GM19023 (cell line): ENCODE measurements at regions not wholly inside any gene's neighbourhood (a gene's known extent, or its start where the extent isn't known, plus 50 kb on each side); places are given as distances from the start of the nearest gene placed in this dataset.
"Not testable (repeated sequence)": the region's sequence is repeated elsewhere in the genome, so short reads cannot be mapped to it uniquely, and the experiment has no call there.

Source experiments
- ATAC-seq: cut with Tn5 transposase; IDR thresholded peaks from one replicate; pipeline ENCODE4 v1.9.1; 2021; ENCODE audit warnings: mild to moderate bottlenecking, moderate library complexity; ENCODE audit not compliant: unreplicated experiment

DNA sequence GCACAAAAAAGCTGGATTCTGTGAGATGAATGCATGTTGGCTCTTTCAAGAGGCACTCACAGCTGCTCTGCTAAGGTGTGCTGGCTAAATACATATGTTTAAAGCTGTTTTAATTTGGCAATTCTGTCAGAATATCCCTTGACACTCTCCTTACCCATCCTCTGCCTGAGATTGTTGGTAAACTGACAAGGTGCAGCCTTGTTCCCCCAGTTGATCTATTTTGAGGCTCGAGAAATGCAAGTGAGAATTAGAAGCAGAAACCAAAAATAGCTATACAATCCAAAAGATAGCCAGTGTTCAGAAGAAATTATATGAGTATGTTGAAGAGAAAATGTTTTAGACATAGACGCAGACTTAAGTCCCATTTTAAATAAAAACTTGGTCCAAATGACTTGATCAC is 971.7 kb upstream of the GYPC start:
- no peak for ATAC-seq

DNA sequence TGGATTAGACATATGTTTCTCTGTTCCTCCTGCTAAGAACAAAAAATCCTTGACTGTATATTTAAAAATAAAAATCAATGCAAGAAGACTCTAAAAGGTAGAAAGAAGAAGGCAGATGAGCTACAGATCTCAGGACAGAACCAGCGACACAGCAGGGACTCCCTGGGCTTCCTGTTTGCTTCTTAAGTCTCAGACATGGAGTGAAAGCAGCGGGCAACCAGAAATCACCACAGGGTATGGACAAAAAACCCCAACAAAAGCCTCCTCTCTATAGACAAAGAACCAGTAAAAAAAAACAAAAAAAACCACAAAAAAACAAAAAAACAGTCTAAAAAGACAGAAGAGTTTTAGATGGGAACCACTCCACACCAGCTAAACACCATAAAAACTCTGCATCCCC is 971.0 kb upstream of the GYPC start:
- ATAC-seq = no peak

GRCh38 chr2:125696560-125696959 is 959.4 kb upstream of the GYPC start:
- no peak for ATAC-seq

- ATAC-seq = no peak
Observed at GRCh38 chr2:125698280-125698679, 957.7 kb upstream of the GYPC start.

GRCh38 chr2:125701070-125701469 is 954.9 kb upstream of the GYPC start:
- ATAC-seq = no peak

- no peak for ATAC-seq
Observed at GRCh38 chr2:125707611-125708010, 948.3 kb upstream of the GYPC start.

DNA sequence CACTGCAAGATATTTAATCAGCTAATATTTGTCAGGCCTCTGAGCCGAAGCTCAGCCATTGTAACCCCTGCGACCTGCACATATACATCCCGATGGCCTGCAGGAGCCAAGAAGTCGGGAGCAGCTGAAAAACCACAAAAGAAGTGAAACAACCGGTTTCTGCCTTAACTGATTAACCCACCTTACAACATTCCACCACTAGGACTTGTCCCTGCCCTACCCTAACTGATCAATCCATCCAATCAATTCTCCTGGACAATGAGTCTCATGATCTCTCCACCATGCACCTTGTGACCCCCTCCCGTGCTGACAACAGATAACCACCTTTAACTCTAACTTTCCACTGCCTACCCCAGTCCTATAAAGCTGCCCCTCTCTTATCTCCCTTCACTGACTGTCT is 945.4 kb upstream of the GYPC start:
- ATAC-seq = no peak

GRCh38 chr2:125711075-125711474 is 944.9 kb upstream of the GYPC start:
- ATAC-seq = no peak

- ATAC-seq = no peak
Observed at GRCh38 chr2:125713533-125713932, 942.4 kb upstream of the GYPC start.

DNA sequence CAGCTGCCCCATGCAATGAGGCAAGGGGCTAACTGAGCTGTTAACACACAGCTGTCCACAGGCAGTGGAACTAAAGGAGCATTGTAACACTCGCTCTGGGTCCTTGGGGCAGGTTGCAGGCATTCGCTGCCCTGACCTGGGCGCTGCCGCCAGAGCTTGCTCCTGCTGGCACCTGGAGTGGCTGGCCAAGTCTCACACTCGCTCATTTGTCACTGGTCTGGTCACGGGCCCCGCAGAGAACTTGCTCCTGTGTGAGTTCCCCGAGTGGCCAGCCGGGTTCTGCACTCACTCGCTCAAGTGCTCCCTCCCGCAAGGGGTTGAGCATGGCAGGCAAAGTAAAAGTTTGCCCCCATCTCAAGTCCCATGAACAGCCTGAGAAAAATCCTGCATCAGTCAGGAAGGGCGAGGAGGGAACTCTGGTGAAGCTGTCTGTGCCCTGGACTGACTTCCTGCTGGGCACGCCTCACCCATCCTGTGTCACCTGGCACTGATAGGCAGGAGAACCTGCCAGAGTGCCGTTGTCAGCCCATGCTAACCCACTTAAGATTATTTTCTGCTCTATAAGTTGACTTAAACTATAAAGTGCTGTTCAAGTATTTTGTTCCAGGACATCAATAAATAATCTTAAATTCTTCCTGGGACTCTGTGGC is 934.8 kb upstream of the GYPC start:
- no peak for ATAC-seq

DNA sequence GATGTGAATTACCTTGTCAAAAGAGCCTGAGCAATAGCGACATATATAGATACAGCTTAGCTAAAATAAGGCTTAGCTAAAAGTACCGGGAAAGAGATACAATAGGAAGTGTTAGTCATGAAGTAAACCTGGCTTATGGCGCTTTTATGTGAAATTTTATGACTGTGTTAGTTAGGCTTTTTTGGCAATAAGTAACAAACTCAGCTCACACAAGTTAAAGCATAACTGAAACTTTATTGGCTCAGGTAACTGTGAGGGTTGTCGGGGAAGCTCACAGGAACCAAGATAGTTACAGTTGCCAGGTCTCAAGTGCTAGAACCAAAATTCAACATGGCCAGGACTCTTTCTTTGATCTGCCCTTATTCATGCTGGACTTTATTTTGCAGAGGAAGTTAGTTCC is 925.0 kb upstream of the GYPC start:
- ATAC-seq = no peak

DNA sequence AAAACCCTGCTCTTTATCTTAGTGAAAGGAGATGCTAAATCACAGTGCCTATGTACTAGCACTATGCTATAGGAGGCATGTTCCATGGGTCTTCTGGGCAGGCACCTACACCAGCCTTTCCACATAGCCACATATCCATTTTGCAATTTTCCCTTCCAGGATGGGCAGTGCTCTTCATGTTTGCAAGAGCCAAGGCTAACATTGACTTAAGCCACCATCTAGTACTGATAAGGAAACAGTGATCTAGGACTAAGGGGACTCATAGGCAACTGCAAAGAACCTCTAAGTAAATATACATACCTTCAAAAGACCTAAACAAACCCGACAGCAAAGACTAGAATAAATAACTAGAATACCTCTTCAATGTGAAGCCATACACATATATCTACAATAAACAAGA is 919.7 kb upstream of the GYPC start:
- ATAC-seq = no peak

GRCh38 chr2:125745514-125745913 is 910.4 kb upstream of the GYPC start:
- no peak for ATAC-seq

DNA sequence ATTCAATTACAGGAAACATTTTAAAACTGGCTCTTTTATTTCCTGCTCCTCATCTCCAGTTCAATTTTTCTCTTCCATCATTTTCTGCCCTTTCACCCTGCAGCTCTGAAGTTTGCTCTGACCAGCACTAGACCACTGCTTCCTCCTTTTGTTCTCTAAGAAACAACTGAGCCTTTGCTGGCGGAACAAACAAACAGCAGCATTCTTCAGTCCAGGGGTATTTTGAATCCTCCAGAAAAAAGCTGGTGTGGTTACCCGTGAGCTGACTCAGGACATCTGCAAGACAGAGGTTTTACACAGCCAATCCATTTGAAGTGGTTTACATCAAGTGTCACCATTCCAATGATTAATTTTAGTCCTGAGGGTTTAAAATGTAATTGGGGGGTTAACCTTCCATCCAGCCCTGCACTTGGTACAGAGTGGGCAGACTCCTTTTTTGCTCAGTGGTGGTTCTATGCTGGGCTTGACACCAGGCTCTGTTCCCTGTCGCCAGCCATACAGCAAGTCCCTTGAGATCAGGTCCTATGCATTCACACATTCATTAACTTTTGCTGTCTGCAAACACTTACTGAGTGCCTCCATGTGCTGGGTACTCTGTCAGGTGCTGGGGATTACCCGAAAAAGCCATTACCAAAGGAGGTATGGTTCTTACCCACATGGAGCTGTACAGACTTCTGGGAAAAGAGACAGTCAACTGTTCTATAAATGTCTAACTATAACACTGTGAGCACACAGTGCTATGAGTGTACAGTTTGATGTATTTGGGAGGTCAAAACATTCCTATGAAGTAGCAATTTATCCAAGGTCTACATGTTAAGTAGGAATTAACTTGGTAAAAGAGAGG is 909.4 kb upstream of the GYPC start:
- no peak for ATAC-seq

GRCh38 chr2:125747165-125747425 is 908.9 kb upstream of the GYPC start:
- ATAC-seq = no peak

- ATAC-seq = no peak
Observed at GRCh38 chr2:125756431-125756830, 899.5 kb upstream of the GYPC start.

DNA sequence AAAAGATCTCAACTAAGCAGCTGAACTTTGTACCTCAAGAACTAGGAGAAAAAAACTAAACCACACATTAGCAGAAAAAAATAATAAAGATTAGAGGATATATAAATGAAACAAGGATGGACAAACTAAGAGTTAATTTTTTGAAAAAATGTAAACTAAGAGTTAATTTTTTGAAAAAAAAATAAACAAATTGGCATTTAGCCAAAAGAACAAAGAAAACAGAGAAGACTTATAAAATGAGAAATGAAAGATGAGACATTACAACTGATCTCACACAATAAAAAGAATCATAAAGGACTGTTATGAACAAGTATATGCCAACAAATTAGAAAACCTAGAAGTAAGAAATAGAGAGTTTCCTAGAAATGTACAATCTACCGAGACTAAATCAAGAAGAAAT is 859.2 kb upstream of the GYPC start:
- ATAC-seq = no peak

GRCh38 chr2:125797192-125797591 is 858.8 kb upstream of the GYPC start:
- no peak for ATAC-seq

DNA sequence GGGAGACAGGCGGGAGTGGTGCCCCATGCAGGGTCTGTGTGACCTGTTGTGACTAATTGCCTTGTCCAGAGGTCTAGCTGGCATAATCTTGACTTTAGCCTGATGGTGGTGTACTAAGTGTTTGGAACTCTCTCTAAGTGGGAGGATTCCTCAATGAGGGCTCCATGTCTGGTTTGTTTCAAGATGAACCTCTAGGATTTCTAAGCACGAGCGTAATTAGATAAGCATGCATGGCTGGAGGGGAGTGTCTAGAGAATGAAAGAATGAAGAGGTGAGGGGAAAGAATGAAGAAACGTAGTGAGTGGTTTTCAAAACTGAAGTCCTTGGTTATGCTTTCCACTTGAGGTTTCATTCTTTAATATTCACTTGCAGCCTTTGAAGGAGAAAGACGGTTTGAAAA is 833.2 kb upstream of the GYPC start:
- no peak for ATAC-seq

DNA sequence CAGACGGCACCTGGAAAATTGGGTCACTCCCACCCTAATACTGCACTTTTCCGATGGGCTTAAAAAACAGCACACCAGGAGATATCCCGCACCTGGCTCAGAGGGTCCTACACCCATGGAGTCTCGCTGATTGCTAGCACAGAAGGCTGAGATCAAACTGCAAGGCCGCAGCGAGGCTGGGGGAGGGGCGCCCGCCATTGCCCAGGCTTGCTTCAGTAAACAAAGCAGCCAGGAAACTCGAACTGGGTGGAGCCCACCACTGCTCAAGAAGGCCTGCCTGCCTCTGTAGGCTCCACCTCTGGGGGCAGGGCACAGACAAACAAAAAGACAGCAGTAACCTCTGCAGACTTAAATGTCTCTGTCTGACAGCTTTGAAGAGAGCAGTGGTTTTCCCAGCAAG is 830.2 kb upstream of the GYPC start:
- ATAC-seq = not testable (repeated sequence)

- ATAC-seq = no peak
Observed at GRCh38 chr2:125837128-125837527, 818.8 kb upstream of the GYPC start.

GRCh38 chr2:125837611-125838010 is 818.3 kb upstream of the GYPC start:
- ATAC-seq = no peak

GRCh38 chr2:125839945-125840344 is 816.0 kb upstream of the GYPC start:
- ATAC-seq = no peak
